Liver (tissue), 3 donors: ENCODE measurements at regions not wholly inside any gene's neighbourhood (a gene's known extent, or its start where the extent isn't known, plus 50 kb on each side); places are given as distances from the start of the nearest gene placed in this dataset.

Experiments used
- CTCF ChIP-seq: fragments of 150-350 bp; IDR thresholded peaks from 2 replicates; pipeline ENCODE4 v1.5.1; 2017; ENCODE audit warnings: improper control_type of control experiment, low read depth, low read length; ENCODE audit not compliant: missing input control
- EGR1 ChIP-seq, 2 donors: IDR thresholded peaks; 2 replicates each; pipeline ENCODE4 v1.6.1; 2016 to 2018; ENCODE audit warnings: antibody characterized with exemption in 2 of 2, low read depth in 2 of 2
- GABPA ChIP-seq, 2 donors: IDR thresholded peaks in 1 of 2; conservative IDR thresholded peaks in 1 of 2; 2 replicates each; pipeline ENCODE4 v1.6.1; 2016; ENCODE audit warnings: antibody characterized with exemption in 2 of 2, mild to moderate bottlenecking in 1 of 2, moderate library complexity in 1 of 2
- HNF4G ChIP-seq: IDR thresholded peaks from 2 replicates; pipeline ENCODE4 v1.6.1; 2016; ENCODE audit warnings: antibody characterized with exemption
- JUND ChIP-seq, 2 donors: IDR thresholded peaks; 2 replicates each; pipeline ENCODE4 v1.6.1; 2016; ENCODE audit warnings: antibody characterized with exemption in 2 of 2
- MAX ChIP-seq: IDR thresholded peaks from 2 replicates; pipeline ENCODE4 v1.6.1; 2016; ENCODE audit warnings: antibody characterized with exemption
- NR2F2 ChIP-seq: IDR thresholded peaks from 2 replicates; pipeline ENCODE4 v1.6.1; 2016; ENCODE audit warnings: antibody characterized with exemption
- RAD21 ChIP-seq, 2 donors: IDR thresholded peaks; 2 replicates each; pipeline ENCODE4 v1.6.1; 2016; ENCODE audit warnings: antibody characterized with exemption in 2 of 2, mild to moderate bottlenecking in 2 of 2
- REST ChIP-seq: IDR thresholded peaks from 2 replicates; pipeline ENCODE4 v1.6.1; 2016; ENCODE audit warnings: antibody characterized with exemption, mild to moderate bottlenecking
- RXRA ChIP-seq, 2 donors: IDR thresholded peaks; 2 replicates each; pipeline ENCODE4 v1.6.1; 2017 to 2018; ENCODE audit warnings: antibody characterized with exemption in 2 of 2, mild to moderate bottlenecking in 1 of 2
- SP1 ChIP-seq: IDR thresholded peaks from 2 replicates; pipeline ENCODE4 v1.6.1; 2018; ENCODE audit warnings: antibody characterized with exemption, mild to moderate bottlenecking
- TAF1 ChIP-seq: conservative IDR thresholded peaks from 2 replicates; pipeline ENCODE4 v1.6.1; 2016; ENCODE audit warnings: antibody characterized with exemption, mild to moderate bottlenecking
- YY1 ChIP-seq: IDR thresholded peaks from 2 replicates; pipeline ENCODE4 v1.6.1; 2016; ENCODE audit warnings: antibody characterized with exemption, mild to moderate bottlenecking
- ZBTB33 ChIP-seq: IDR thresholded peaks from 2 replicates; pipeline ENCODE4 v1.6.1; 2016; ENCODE audit warnings: antibody characterized with exemption
- donor health status: healthy.
- donor health status: healthy.

- TF ChIP-seq JUND (IDR thresholded peaks at IDR 0.05): no peak
- no peak for TF ChIP-seq CTCF
- TF ChIP-seq YY1: no peak
- no peak for TF ChIP-seq MAX
- no peak for TF ChIP-seq EGR1 (IDR thresholded peaks at IDR 0.05; ENCODE audit: low read depth in 2 of 2)
- TF ChIP-seq NR2F2: no peak
- no peak for TF ChIP-seq GABPA (IDR thresholded peaks at IDR 0.05 in 1 of 2, conservative IDR thresholded peaks at IDR 0.05 in 1 of 2)
- no peak for TF ChIP-seq SP1
- TF ChIP-seq RXRA (IDR thresholded peaks at IDR 0.05): no peak
- no peak for TF ChIP-seq REST
- no peak for TF ChIP-seq HNF4G
- TF ChIP-seq ZBTB33: no peak
- TF ChIP-seq RAD21 (IDR thresholded peaks at IDR 0.05): no peak
- no peak for TF ChIP-seq TAF1
These were observed 525.8 kb upstream of the POU3F2 start for GRCh38 chr6:98308564-98308963.
